Esophagus squamous epithelium (tissue), 5 donors: ENCODE measurements at regions not wholly inside any gene's neighbourhood (a gene's known extent, or its start where the extent isn't known, plus 50 kb on each side); places are given as distances from the start of the nearest gene placed in this dataset.

Source experiments
- DNase-seq: peaks from one replicate; lab custom pipeline; 2025; lab: John Stamatoyannopoulos, UW
- H3K27ac ChIP-seq, 4 donors: fragments of 200-600 bp; sonication (generic); one replicate each; pipeline ENCODE4 v1.5.1; 2016 to 2019; ENCODE audit warnings: mild to moderate bottlenecking in 1 of 4
- H3K27me3 ChIP-seq, 4 donors: fragments of 200-600 bp; sonication (generic); 1 replicate in 3 of 4; 2 replicates in 1 of 4; pipeline versions ENCODE4 v1.5.1 to v1.6.0; 2017 to 2021; ENCODE audit warnings: antibody characterized with exemption in 1 of 4
- H3K36me3 ChIP-seq, 3 donors: fragments of 200-600 bp; sonication (generic); one replicate each; pipeline ENCODE4 v1.5.1; 2016 to 2019
- H3K4me1 ChIP-seq, 3 donors: fragments of 200-600 bp; sonication (generic); one replicate each; pipeline ENCODE4 v1.5.1; 2017 to 2019
- H3K4me3 ChIP-seq, 4 donors: fragments of 200-600 bp; sonication (generic); 1 replicate in 3 of 4; 2 replicates in 1 of 4; pipeline ENCODE4 v1.5.1; 2016 to 2019; ENCODE audit warnings: mild to moderate bottlenecking in 2 of 4, moderate library complexity in 1 of 4
- H3K9me3 ChIP-seq, 3 donors: fragments of 200-600 bp; sonication (generic); one replicate each; pipeline ENCODE4 v1.5.1; 2016 to 2019
- CTCF ChIP-seq, 6 experiments: fragments of 450-650 bp in 4 of 6; fragments of 200-600 bp in 2 of 6; sonication (generic) in 2 of 6; IDR thresholded peaks; one replicate each; pipeline ENCODE4 v1.5.1; 2016 to 2019; ENCODE audit warnings: antibody characterized with exemption in 6 of 6, mild to moderate bottlenecking in 4 of 6, moderate library complexity in 4 of 6
- POLR2A ChIP-seq, 4 donors: fragments of 450-650 bp; IDR thresholded peaks; one replicate each; pipeline ENCODE4 v1.6.1; 2017; ENCODE audit warnings: antibody characterized with exemption in 4 of 4, mild to moderate bottlenecking in 4 of 4, moderate library complexity in 3 of 4
- WGBS, 2 donors: methylation state at CpG; one replicate each; pipeline ENCODE4 v1.1.5; 2018; 5-methylcytosine and 5-hydroxymethylcytosine counted together
- intact Hi-C: fragments of 100-400 bp; cut with DNase I; formaldehyde crosslinking; loops from one replicate; pipeline ENCODE4 v1.15.0; 2022
- donor health status: DM: yes; HTN: yes; CAD: no.

GRCh38 chr16:26770547-26770946 is 296.2 kb upstream of the C16orf82 start:
- TF ChIP-seq CTCF (IDR thresholded peaks at IDR 0.05) (no peak), POLR2A (IDR thresholded peaks at IDR 0.05) (no peak)
- Histone ChIP-seq H3K36me3 (no peaks in the 10 kb centered on the region), H3K4me1 (no peaks in the 10 kb centered on the region), H3K27ac (no peak overlapping the region), H3K4me3 (no peak overlapping the region), H3K27me3 (peaks cover 0 to 8% (median 0%) of the 10 kb centered on the region in 4 donors), H3K9me3 (no peaks in the 10 kb centered on the region)
- no peak for DNase-seq
- intact Hi-C loops, result no loop called here

GRCh38 chr16:26772503-26772902 is 294.2 kb upstream of the C16orf82 start:
- no peak for TF ChIP-seq CTCF (IDR thresholded peaks at IDR 0.05)
- no peak for TF ChIP-seq POLR2A (IDR thresholded peaks at IDR 0.05)
- 8 to 17% methylated on average over 2 of the region's 2 CpGs for WGBS, 2 donors
- Histone ChIP-seq H3K4me3 (no peak overlapping the region), H3K27me3 (peaks cover 0 to 8% (median 0%) of the 10 kb centered on the region in 4 donors), H3K27ac (no peak overlapping the region), H3K4me1 (no peaks in the 10 kb centered on the region), H3K36me3 (no peaks in the 10 kb centered on the region), H3K9me3 (no peaks in the 10 kb centered on the region)
- intact Hi-C loops, result no loop called here
- DNase-seq, result no peak

- no peak for DNase-seq
- Histone ChIP-seq H3K27ac (no peak overlapping the region), H3K4me3 (no peak overlapping the region), H3K27me3 (peaks cover 0 to 8% (median 0%) of the 10 kb centered on the region in 4 donors), H3K36me3 (no peaks in the 10 kb centered on the region), H3K9me3 (no peaks in the 10 kb centered on the region), H3K4me1 (no peaks in the 10 kb centered on the region)
- intact Hi-C loops, result no loop called here
- TF ChIP-seq CTCF (IDR thresholded peaks at IDR 0.05) (no peak), POLR2A (IDR thresholded peaks at IDR 0.05) (no peak)
- whole genome bisulfite sequencing, 2 donors, result 81 to 85% methylated on average over 4 of the region's 4 CpGs
These were observed 288.9 kb upstream of the C16orf82 start for GRCh38 chr16:26777821-26778220.

- no peak for DNase-seq
- no peak for TF ChIP-seq CTCF (IDR thresholded peaks at IDR 0.05)
- no peak for TF ChIP-seq POLR2A (IDR thresholded peaks at IDR 0.05)
- Histone ChIP-seq H3K4me1 (no peaks in the 10 kb centered on the region), H3K27me3 (no peaks in the 10 kb centered on the region), H3K36me3 (no peaks in the 10 kb centered on the region), H3K9me3 (no peaks in the 10 kb centered on the region), H3K27ac (no peak overlapping the region), H3K4me3 (no peak overlapping the region)
- intact Hi-C loops, result no loop called here
- WGBS, 2 donors, result 65 to 73% methylated on average over 4 of the region's 4 CpGs
These were observed 278.8 kb upstream of the C16orf82 start for GRCh38 chr16:26787924-26788323.

- Histone ChIP-seq H3K36me3 (no peaks in the 10 kb centered on the region), H3K4me3 (no peak overlapping the region), H3K27me3 (no peaks in the 10 kb centered on the region), H3K27ac (no peak overlapping the region), H3K4me1 (no peaks in the 10 kb centered on the region), H3K9me3 (no peaks in the 10 kb centered on the region)
- 47 to 64% methylated on average over 6 of the region's 6 CpGs for WGBS, 2 donors
- intact Hi-C loops, result no loop called here
- no peak for TF ChIP-seq POLR2A (IDR thresholded peaks at IDR 0.05)
- DNase-seq, result no peak
These were observed 275.6 kb upstream of the C16orf82 start for GRCh38 chr16:26791169-26791568.

GRCh38 chr16:26795184-26795583 is 271.5 kb upstream of the C16orf82 start:
- DNase-seq, result no peak
- H3K27ac ChIP-seq, result no peak overlapping the region
- intact Hi-C loops, result no loop called here
- 38 to 46% methylated on average over 3 of the region's 3 CpGs for WGBS, 2 donors
- H3K4me3 ChIP-seq, result no peak overlapping the region
- H3K36me3 ChIP-seq, result no peaks in the 10 kb centered on the region
- H3K4me1 ChIP-seq, result no peaks in the 10 kb centered on the region
- peaks cover 0 to 10% (median 0%) of the 10 kb centered on the region in 4 donors for H3K27me3 ChIP-seq
- no peaks in the 10 kb centered on the region for H3K9me3 ChIP-seq
- TF ChIP-seq CTCF (IDR thresholded peaks at IDR 0.05) (peak in 1 of 6 experiments; percentile 23), POLR2A (IDR thresholded peaks at IDR 0.05) (no peak)
